Erythroblast (primary cell): ENCODE measurements at regions not wholly inside any gene's neighbourhood (a gene's known extent, or its start where the extent isn't known, plus 50 kb on each side); places are given as distances from the start of the nearest gene placed in this dataset.

ENCODE experiments used
- GATA1 ChIP-seq: IDR thresholded peaks from 2 replicates; pipeline ENCODE4 v1.6.1; 2011; ENCODE audit warnings: low read depth, mild to moderate bottlenecking, control low read depth, low read length, moderate library complexity
- POLR2A ChIP-seq: IDR thresholded peaks from 2 replicates; pipeline ENCODE4 v1.6.1; 2011; ENCODE audit warnings: mild to moderate bottlenecking, low read length

GRCh38 chr7:13016592-13017332, 329.3 kb downstream of the ARL4A start:
- TF ChIP-seq POLR2A (no peak), GATA1 (no peak)
